OCI-LY1 (cell line): ENCODE measurements at regions not wholly inside any gene's neighbourhood (a gene's known extent, or its start where the extent isn't known, plus 50 kb on each side); places are given as distances from the start of the nearest gene placed in this dataset.

Experiments
- H2AFZ ChIP-seq: fragments of 200-600 bp; sonication (generic), shearing (Covaris generic); 2 replicates; pipeline ENCODE4 v1.6.0; 2014; ENCODE audit warnings: antibody characterized with exemption, mild to moderate bottlenecking, low read length
- H3F3A ChIP-seq: fragments of 200-600 bp; sonication (generic), shearing (Covaris generic); 2 replicates; pipeline ENCODE4 v1.6.0; 2014; ENCODE audit warnings: mild to moderate bottlenecking, antibody characterized with exemption, low read length, moderate library complexity; ENCODE audit not compliant: insufficient read depth
- H3K27ac ChIP-seq: fragments of 200-600 bp; sonication (generic); 2 replicates; pipeline ENCODE4 v1.5.1; 2014; ENCODE audit warnings: low read length, mixed run types, mild to moderate bottlenecking, low read depth; ENCODE audit not compliant: poor library complexity, severe bottlenecking
- H3K27me3 ChIP-seq: fragments of 200-600 bp; sonication (generic); 2 replicates; pipeline ENCODE4 v1.6.0; 2014; ENCODE audit warnings: antibody characterized with exemption, mild to moderate bottlenecking, low read length, moderate library complexity; ENCODE audit not compliant: insufficient read depth
- H3K36me3 ChIP-seq: fragments of 200-600 bp; sonication (generic); 2 replicates; pipeline ENCODE4 v1.6.1; 2014; ENCODE audit warnings: mild to moderate bottlenecking, antibody characterized with exemption, low read length, moderate library complexity, mixed read lengths; ENCODE audit not compliant: insufficient read depth
- H3K4me1 ChIP-seq: fragments of 200-600 bp; sonication (generic); 2 replicates; pipeline ENCODE4 v1.5.1; 2014; ENCODE audit warnings: mild to moderate bottlenecking, low read length, moderate library complexity; ENCODE audit not compliant: insufficient read depth, severe bottlenecking
- H3K4me2 ChIP-seq: fragments of 200-600 bp; sonication (generic), shearing (Covaris generic); 2 replicates; pipeline ENCODE4 v1.6.1; 2014; ENCODE audit warnings: low read length
- H3K4me3 ChIP-seq: fragments of 200-600 bp; sonication (generic); 2 replicates; pipeline ENCODE4 v1.5.1; 2014; ENCODE audit warnings: low read length, low read depth, mild to moderate bottlenecking, mixed read lengths; ENCODE audit not compliant: poor library complexity, severe bottlenecking
- H3K79me2 ChIP-seq: fragments of 200-600 bp; shearing (Covaris generic); 2 replicates; pipeline ENCODE4 v1.6.1; 2016; ENCODE audit warnings: mixed run types, low read length, mixed read lengths; ENCODE audit not compliant: insufficient read depth
- H3K9ac ChIP-seq: fragments of 200-600 bp; sonication (generic), shearing (Covaris generic); 2 replicates; pipeline ENCODE4 v1.6.1; 2014; ENCODE audit warnings: mild to moderate bottlenecking, low read length, mixed read lengths
- H3K9me2 ChIP-seq: fragments of 200-600 bp; sonication (generic), shearing (Covaris generic); 2 replicates; pipeline ENCODE4 v1.6.1; 2014; ENCODE audit warnings: low read depth, mild to moderate bottlenecking, low read length, mixed read lengths
- H3K9me3 ChIP-seq: fragments of 200-600 bp; shearing (Covaris generic); 2 replicates; pipeline ENCODE4 v1.6.1; 2014; ENCODE audit warnings: low read length, mixed read lengths
- H4K20me1 ChIP-seq: fragments of 200-600 bp; sonication (generic), shearing (Covaris generic); 2 replicates; pipeline ENCODE4 v1.6.0; 2016; ENCODE audit warnings: mild to moderate bottlenecking, low read length; ENCODE audit not compliant: insufficient read depth
- CTCF ChIP-seq: fragments of 200-600 bp; sonication (generic), shearing (Covaris generic); IDR thresholded peaks from 2 replicates; pipeline ENCODE4 v1.5.1; 2017; ENCODE audit warnings: mild to moderate bottlenecking, antibody characterized with exemption, low read length, moderate library complexity, mixed read lengths
- EZH2 ChIP-seq: fragments of 200-600 bp; sonication (generic), shearing (Covaris generic); IDR thresholded peaks from 2 replicates; pipeline ENCODE4 v1.8.0; 2017; ENCODE audit warnings: borderline replicate concordance, mixed run types, mild to moderate bottlenecking, antibody characterized with exemption, low read length, moderate library complexity, mixed read lengths

- H2AFZ ChIP-seq = no peak overlapping the region
- peaks cover 7% of the 10 kb centered on the region for H3K9me2 ChIP-seq
- H3F3A ChIP-seq = no peaks in the 10 kb centered on the region
- H3K4me2 ChIP-seq = no peak overlapping the region
- no peak for TF ChIP-seq CTCF
- TF ChIP-seq EZH2 = no peak
- H3K79me2 ChIP-seq = no peaks in the 10 kb centered on the region
- H3K9ac ChIP-seq = no peak overlapping the region
- no peak overlapping the region for H3K4me3 ChIP-seq
- no peaks in the 10 kb centered on the region for H3K9me3 ChIP-seq
- no peaks in the 10 kb centered on the region for H4K20me1 ChIP-seq
- H3K36me3 ChIP-seq = no peaks in the 10 kb centered on the region
- no peaks in the 10 kb centered on the region for H3K4me1 ChIP-seq
- H3K27me3 ChIP-seq = no peaks in the 10 kb centered on the region
- H3K27ac ChIP-seq = no peak overlapping the region
These were observed 386.8 kb upstream of the PLSCR5 start for GRCh38 chr3:146991907-146992306.

- no peaks in the 10 kb centered on the region for H3K79me2 ChIP-seq
- H2AFZ ChIP-seq = no peak overlapping the region
- TF ChIP-seq EZH2 (no peak), CTCF (no peak)
- no peak overlapping the region for H3K4me3 ChIP-seq
- no peaks in the 10 kb centered on the region for H3K9me3 ChIP-seq
- H3K4me1 ChIP-seq = no peaks in the 10 kb centered on the region
- H3F3A ChIP-seq = no peaks in the 10 kb centered on the region
- H3K4me2 ChIP-seq = no peak overlapping the region
- H3K9me2 ChIP-seq = no peaks in the 10 kb centered on the region
- H3K27ac ChIP-seq = no peak overlapping the region
- H3K27me3 ChIP-seq = no peaks in the 10 kb centered on the region
- H4K20me1 ChIP-seq = no peaks in the 10 kb centered on the region
- H3K9ac ChIP-seq = no peak overlapping the region
- H3K36me3 ChIP-seq = no peaks in the 10 kb centered on the region
These were observed 370.3 kb upstream of the PLSCR5 start for GRCh38 chr3:146975476-146975875.

GRCh38 chr3:146975032-146975431 is 369.9 kb upstream of the PLSCR5 start:
- Histone ChIP-seq H3K27ac (no peak overlapping the region), H3K9ac (no peak overlapping the region), H3F3A (no peaks in the 10 kb centered on the region), H3K27me3 (no peaks in the 10 kb centered on the region), H3K4me2 (no peak overlapping the region), H2AFZ (no peak overlapping the region), H3K9me3 (no peaks in the 10 kb centered on the region), H3K79me2 (no peaks in the 10 kb centered on the region), H3K4me3 (no peak overlapping the region), H3K9me2 (no peaks in the 10 kb centered on the region), H3K36me3 (no peaks in the 10 kb centered on the region), H3K4me1 (no peaks in the 10 kb centered on the region), H4K20me1 (no peaks in the 10 kb centered on the region)
- no peak for TF ChIP-seq EZH2
- TF ChIP-seq CTCF = no peak
